B cell (primary cell): ENCODE measurements at regions not wholly inside any gene's neighbourhood (a gene's known extent, or its start where the extent isn't known, plus 50 kb on each side); places are given as distances from the start of the nearest gene placed in this dataset.

ENCODE experiments used
- ATAC-seq: fragments of 200-7000 bp; cut with Tn5 transposase; one replicate; pipeline ENCODE4 v1.10.0; 2021; ENCODE audit warnings: low read depth, mild to moderate bottlenecking, moderate number of reproducible peaks, moderate library complexity
- CTCF ChIA-PET: fragments of 350-600 bp; sonication (Branson Sonifier 250); formaldehyde crosslinking; loops from one replicate; lab custom pipeline; 2021; ENCODE audit warnings: antibody characterized with exemption, inconsistent platforms; lab: Charles Lee
- POLR2A ChIA-PET: fragments of 350-600 bp; sonication (Branson Sonifier 250); formaldehyde crosslinking; loops from one replicate; lab custom pipeline; 2021; ENCODE audit warnings: antibody characterized with exemption; lab: Charles Lee
- DNase-seq: peaks from one replicate; pipeline ENCODE4 v3.0.0; 2013
- H2AFZ ChIP-seq: 2 replicates; pipeline ENCODE4 v1.6.1; 2012; ENCODE audit warnings: mild to moderate bottlenecking, low read depth, low read length; ENCODE audit not compliant: insufficient read depth, poor library complexity, severe bottlenecking
- H3K27ac ChIP-seq, 2 donors: 1 replicate in 1 of 2; 2 replicates in 1 of 2; pipeline ENCODE4 v1.5.1; 2012 to 2013; ENCODE audit warnings: low read length in 2 of 2, mild to moderate bottlenecking in 2 of 2, moderate library complexity in 1 of 2
- H3K27me3 ChIP-seq, 4 experiments: fragments of 200-600 bp in 1 of 4; sonication (generic) in 1 of 4; replicated peaks in 1 of 4; 1 replicate in 2 of 4; 2 replicates in 2 of 4; pipeline versions ENCODE4 v1.6.1 to v1.7.0; 2013 to 2016; ENCODE audit warnings: low read length in 3 of 4, mild to moderate bottlenecking in 2 of 4, mixed read lengths in 1 of 4, moderate library complexity in 1 of 4; ENCODE audit not compliant: insufficient read depth in 4 of 4, control insufficient read depth in 3 of 4; ENCODE audit errors: control extremely low read depth in 1 of 4
- H3K36me3 ChIP-seq, 2 experiments: replicated peaks in 1 of 2; 1 replicate in 1 of 2; 2 replicates in 1 of 2; pipeline versions ENCODE4 v1.6.1 to v1.7.1; 2013; ENCODE audit warnings: low read length in 1 of 2; ENCODE audit not compliant: insufficient read depth in 2 of 2, control insufficient read depth in 1 of 2; ENCODE audit errors: control extremely low read depth in 1 of 2, extremely low read depth in 1 of 2
- H3K4me1 ChIP-seq, 2 donors: fragments of 200-600 bp in 1 of 2; sonication (generic) in 1 of 2; 1 replicate in 1 of 2; 2 replicates in 1 of 2; pipeline versions ENCODE4 v1.5.1 to v1.6.1; 2013 to 2017; ENCODE audit warnings: low read length in 2 of 2; ENCODE audit not compliant: control insufficient read depth in 2 of 2, insufficient read depth in 2 of 2
- H3K4me2 ChIP-seq: replicated peaks from 2 replicates; pipeline ENCODE3; 2012; ENCODE audit warnings: mild to moderate bottlenecking, low read depth, low read length; ENCODE audit not compliant: poor library complexity, severe bottlenecking
- H3K4me3 ChIP-seq, 5 experiments: fragments of 200-600 bp in 1 of 5; sonication (generic) in 1 of 5; 1 replicate in 3 of 5; 2 replicates in 2 of 5; pipeline versions ENCODE4 v1.5.1 to v1.7.0; 2011 to 2016; ENCODE audit warnings: low read length in 4 of 5, mild to moderate bottlenecking in 4 of 5, low read depth in 2 of 5, control low read depth in 1 of 5, moderate library complexity in 1 of 5; ENCODE audit not compliant: insufficient read depth in 1 of 5; ENCODE audit errors: control extremely low read depth in 1 of 5, extremely low read depth in 1 of 5
- H3K79me2 ChIP-seq: fragments of 200-600 bp; sonication (generic); one replicate; pipeline ENCODE4 v1.6.0; 2016; ENCODE audit warnings: low read length; ENCODE audit not compliant: control insufficient read depth, insufficient read depth
- H3K9ac ChIP-seq: fragments of 200-600 bp; sonication (generic); 2 replicates; pipeline ENCODE4 v1.6.1; 2017; ENCODE audit warnings: mild to moderate bottlenecking, low read length, moderate library complexity
- H3K9me3 ChIP-seq, 3 donors: one replicate each; pipeline versions ENCODE4 v1.6.1 to v1.7.1; 2013; ENCODE audit warnings: low read length in 2 of 3; ENCODE audit not compliant: control insufficient read depth in 2 of 3, insufficient read depth in 1 of 3; ENCODE audit errors: control extremely low read depth in 1 of 3
- H4K20me1 ChIP-seq: 2 replicates; pipeline ENCODE4 v1.6.0; 2012; ENCODE audit warnings: mild to moderate bottlenecking, low read length; ENCODE audit not compliant: insufficient read depth, control insufficient read depth, poor library complexity, severe bottlenecking
- H3K27ac Mint-ChIP-seq: one replicate; pipeline ENCODE4 v1.8.0; 2021; ENCODE audit warnings: mixed read lengths
- H3K27me3 Mint-ChIP-seq: one replicate; pipeline ENCODE4 v1.8.0; 2021; ENCODE audit warnings: mixed read lengths
- H3K4me1 Mint-ChIP-seq: one replicate; pipeline ENCODE4 v1.8.0; 2021; ENCODE audit warnings: mixed read lengths
- H3K4me3 Mint-ChIP-seq: one replicate; pipeline ENCODE4 v1.8.0; 2021; ENCODE audit warnings: mixed read lengths
- H3K9me3 Mint-ChIP-seq: one replicate; pipeline ENCODE4 v1.8.0; 2022; ENCODE audit warnings: mixed read lengths; ENCODE audit not compliant: insufficient read depth
- EZH2 ChIP-seq: IDR thresholded peaks from 2 replicates; pipeline ENCODE4 v1.6.1; 2012; ENCODE audit warnings: borderline replicate concordance, low read depth, mild to moderate bottlenecking, moderate library complexity, low read length; ENCODE audit not compliant: insufficient read depth, poor library complexity, severe bottlenecking
- WGBS: methylation state at CpG from one replicate; pipeline ENCODE4 v1.1.5; 2013; ENCODE audit warnings: missing lambda C conversion rate; ENCODE audit not compliant: insufficient coverage; 5-methylcytosine and 5-hydroxymethylcytosine counted together
- intact Hi-C: fragments of 100-400 bp; cut with micrococcal nuclease; formaldehyde crosslinking; loops from one replicate; pipeline ENCODE4 v1.10.0; 2022
- TF ChIP-seq, protein P1 (sequence below): fragments of 200-600 bp; IDR thresholded peaks from one replicate; pipeline ENCODE4 v1.8.0; 2022; ENCODE audit warnings: antibody characterized with exemption, mild to moderate bottlenecking

DNA sequence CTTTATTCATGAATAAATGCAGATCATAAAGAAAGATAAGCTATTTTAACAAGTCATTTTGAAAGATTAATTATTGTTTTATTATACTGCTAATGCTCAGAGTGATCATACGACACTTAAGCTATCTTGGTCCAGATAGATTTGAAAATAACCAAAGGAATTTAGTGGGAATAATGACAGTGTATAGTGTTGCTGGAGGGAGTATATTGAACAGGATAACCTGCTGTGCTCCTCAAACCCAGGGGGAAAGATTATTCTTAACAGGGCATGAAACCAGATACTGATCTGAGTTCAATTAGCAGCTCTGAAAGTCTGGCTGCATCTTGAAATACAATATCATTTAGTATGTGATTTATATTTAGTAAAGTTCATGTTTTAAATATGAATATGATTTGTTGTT, 216.3 kb upstream of the ITGA4 start:
- CTCF ChIA-PET = interaction anchor here (0.5 to 1.9 kb wide), 5 partner anchors 154 to 1282 kb away, joined by 3 to 5 read pairs (median 3); no protein-coding TSS in a partner anchor
- intact Hi-C loops = no loop called here
- no peak for ATAC-seq
- no peak overlapping the region for H3K9ac ChIP-seq
- DNase-seq = no peak
- H3K27me3 ChIP-seq = no peaks in the 10 kb centered on the region
- H2AFZ ChIP-seq = no peak overlapping the region
- H3K4me2 ChIP-seq = no peak overlapping the region
- H3K36me3 ChIP-seq = no peaks in the 10 kb centered on the region
- H3K4me3 ChIP-seq = no peak overlapping the region
- POLR2A ChIA-PET = no interaction called here
- no peak overlapping the region for H3K4me3 Mint-ChIP-seq
- no peak for TF ChIP-seq EZH2
- TF ChIP-seq, protein P1, sequence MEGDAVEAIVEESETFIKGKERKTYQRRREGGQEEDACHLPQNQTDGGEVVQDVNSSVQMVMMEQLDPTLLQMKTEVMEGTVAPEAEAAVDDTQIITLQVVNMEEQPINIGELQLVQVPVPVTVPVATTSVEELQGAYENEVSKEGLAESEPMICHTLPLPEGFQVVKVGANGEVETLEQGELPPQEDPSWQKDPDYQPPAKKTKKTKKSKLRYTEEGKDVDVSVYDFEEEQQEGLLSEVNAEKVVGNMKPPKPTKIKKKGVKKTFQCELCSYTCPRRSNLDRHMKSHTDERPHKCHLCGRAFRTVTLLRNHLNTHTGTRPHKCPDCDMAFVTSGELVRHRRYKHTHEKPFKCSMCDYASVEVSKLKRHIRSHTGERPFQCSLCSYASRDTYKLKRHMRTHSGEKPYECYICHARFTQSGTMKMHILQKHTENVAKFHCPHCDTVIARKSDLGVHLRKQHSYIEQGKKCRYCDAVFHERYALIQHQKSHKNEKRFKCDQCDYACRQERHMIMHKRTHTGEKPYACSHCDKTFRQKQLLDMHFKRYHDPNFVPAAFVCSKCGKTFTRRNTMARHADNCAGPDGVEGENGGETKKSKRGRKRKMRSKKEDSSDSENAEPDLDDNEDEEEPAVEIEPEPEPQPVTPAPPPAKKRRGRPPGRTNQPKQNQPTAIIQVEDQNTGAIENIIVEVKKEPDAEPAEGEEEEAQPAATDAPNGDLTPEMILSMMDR = no peak
- H3K9me3 Mint-ChIP-seq = no peaks in the 10 kb centered on the region
- H3K4me1 Mint-ChIP-seq = peaks cover 24% of the 10 kb centered on the region
- H3K9me3 ChIP-seq = no peaks in the 10 kb centered on the region
- no peak overlapping the region for H3K27ac ChIP-seq
- no peaks in the 10 kb centered on the region for H4K20me1 ChIP-seq
- no peaks in the 10 kb centered on the region for H3K79me2 ChIP-seq
- WGBS = 100% methylated on average over 1 of the region's 1 CpG
- no peak overlapping the region for H3K27ac Mint-ChIP-seq
- no peaks in the 10 kb centered on the region for H3K27me3 Mint-ChIP-seq
- H3K4me1 ChIP-seq = peaks cover 7 to 9% of the 10 kb centered on the region in 2 donors

DNA sequence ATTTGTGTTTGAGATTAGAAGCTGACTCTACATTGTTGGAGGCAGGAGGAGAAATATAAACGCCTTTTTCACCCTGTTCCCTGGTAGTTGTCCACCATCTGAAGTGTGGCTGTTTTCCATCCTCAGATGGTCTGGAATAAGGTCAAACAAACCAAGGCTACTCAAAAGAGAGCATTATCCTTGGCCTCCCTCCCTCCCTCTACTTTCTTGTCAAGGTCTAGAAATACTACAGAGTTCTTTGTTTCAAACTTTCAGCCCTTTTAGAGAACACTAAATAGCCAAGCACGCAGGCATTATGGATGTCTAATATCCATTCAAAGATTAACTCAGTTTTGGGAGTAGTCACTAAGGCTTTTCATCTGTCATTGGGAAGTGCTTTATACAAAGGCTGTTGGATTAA, 215.8 kb upstream of the ITGA4 start:
- H2AFZ ChIP-seq = no peak overlapping the region
- Mint-ChIP-seq H3K4me3 (no peak overlapping the region), H3K27me3 (no peaks in the 10 kb centered on the region), H3K4me1 (peaks cover 18% of the 10 kb centered on the region), H3K27ac (no peak overlapping the region), H3K9me3 (no peaks in the 10 kb centered on the region)
- CTCF ChIA-PET = interaction anchor here (0.8 to 1.9 kb wide), 2 partner anchors 153 to 227 kb away, joined by 3 to 5 read pairs; no protein-coding TSS in a partner anchor
- TF ChIP-seq, protein P1 = no peak
- no peak for TF ChIP-seq EZH2
- no peak overlapping the region for H3K9ac ChIP-seq
- 100% methylated on average over 1 of the region's 2 CpGs for WGBS
- no peak overlapping the region for H3K4me2 ChIP-seq
- H3K4me1 ChIP-seq = peaks cover 2 to 5% of the 10 kb centered on the region in 2 donors
- no peak overlapping the region for H3K27ac ChIP-seq
- no peaks in the 10 kb centered on the region for H3K36me3 ChIP-seq
- H3K9me3 ChIP-seq = no peaks in the 10 kb centered on the region
- DNase-seq (no peak), ATAC-seq (no peak)
- H4K20me1 ChIP-seq = no peaks in the 10 kb centered on the region
- no peaks in the 10 kb centered on the region for H3K27me3 ChIP-seq
- intact Hi-C loops = no loop called here
- H3K4me3 ChIP-seq = no peak overlapping the region
- POLR2A ChIA-PET = no interaction called here
- H3K79me2 ChIP-seq = no peaks in the 10 kb centered on the region
